ENCODE measurements at regions not wholly inside any gene's neighbourhood (a gene's known extent, or its start where the extent isn't known, plus 50 kb on each side); places are given as distances from the start of the nearest gene placed in this dataset.

DNA sequence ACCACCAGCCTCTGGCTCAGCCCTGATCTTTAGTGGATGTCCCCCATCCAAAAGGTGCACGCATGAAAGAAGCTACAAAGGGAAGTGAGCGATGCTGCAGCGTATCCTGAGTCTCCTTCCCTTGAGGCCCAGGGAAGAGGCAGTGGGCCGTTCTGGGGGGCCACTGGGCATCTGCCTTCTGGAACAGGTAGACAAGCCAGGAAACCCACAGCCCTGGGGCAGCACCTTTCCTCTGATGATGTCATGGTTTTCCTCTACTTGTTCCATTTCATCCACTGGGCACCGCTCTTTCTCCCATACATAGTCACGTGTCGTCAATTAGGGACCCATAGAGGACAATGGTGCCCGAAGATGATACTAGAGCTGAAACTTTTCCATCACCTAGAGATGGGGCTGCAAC lies 194.0 kb upstream of the IRX1 start:
- DNase-seq (ENCODE audit: low spot score in 2 of 2): no peak
- no peak overlapping the region for H3K4me3 ChIP-seq
- H3K27me3 ChIP-seq: no peaks in the 10 kb centered on the region
- peaks cover 20 to 51% of the 10 kb centered on the region in 2 donors for H3K9me3 ChIP-seq
- intact Hi-C loops (cut with DNase I; ENCODE audit: low total_unique reads): no loop called here
- H3K4me1 ChIP-seq: no peaks in the 10 kb centered on the region
- no peaks in the 10 kb centered on the region for H3K36me3 ChIP-seq
- TF ChIP-seq, protein P1, sequence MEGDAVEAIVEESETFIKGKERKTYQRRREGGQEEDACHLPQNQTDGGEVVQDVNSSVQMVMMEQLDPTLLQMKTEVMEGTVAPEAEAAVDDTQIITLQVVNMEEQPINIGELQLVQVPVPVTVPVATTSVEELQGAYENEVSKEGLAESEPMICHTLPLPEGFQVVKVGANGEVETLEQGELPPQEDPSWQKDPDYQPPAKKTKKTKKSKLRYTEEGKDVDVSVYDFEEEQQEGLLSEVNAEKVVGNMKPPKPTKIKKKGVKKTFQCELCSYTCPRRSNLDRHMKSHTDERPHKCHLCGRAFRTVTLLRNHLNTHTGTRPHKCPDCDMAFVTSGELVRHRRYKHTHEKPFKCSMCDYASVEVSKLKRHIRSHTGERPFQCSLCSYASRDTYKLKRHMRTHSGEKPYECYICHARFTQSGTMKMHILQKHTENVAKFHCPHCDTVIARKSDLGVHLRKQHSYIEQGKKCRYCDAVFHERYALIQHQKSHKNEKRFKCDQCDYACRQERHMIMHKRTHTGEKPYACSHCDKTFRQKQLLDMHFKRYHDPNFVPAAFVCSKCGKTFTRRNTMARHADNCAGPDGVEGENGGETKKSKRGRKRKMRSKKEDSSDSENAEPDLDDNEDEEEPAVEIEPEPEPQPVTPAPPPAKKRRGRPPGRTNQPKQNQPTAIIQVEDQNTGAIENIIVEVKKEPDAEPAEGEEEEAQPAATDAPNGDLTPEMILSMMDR (IDR thresholded peaks at IDR 0.05): no peak
- TF ChIP-seq POLR2AphosphoS5 (IDR thresholded peaks at IDR 0.05): no peak
- TF ChIP-seq POLR2A (IDR thresholded peaks at IDR 0.05): no peak
- H3K27ac ChIP-seq: no peak overlapping the region

DNA sequence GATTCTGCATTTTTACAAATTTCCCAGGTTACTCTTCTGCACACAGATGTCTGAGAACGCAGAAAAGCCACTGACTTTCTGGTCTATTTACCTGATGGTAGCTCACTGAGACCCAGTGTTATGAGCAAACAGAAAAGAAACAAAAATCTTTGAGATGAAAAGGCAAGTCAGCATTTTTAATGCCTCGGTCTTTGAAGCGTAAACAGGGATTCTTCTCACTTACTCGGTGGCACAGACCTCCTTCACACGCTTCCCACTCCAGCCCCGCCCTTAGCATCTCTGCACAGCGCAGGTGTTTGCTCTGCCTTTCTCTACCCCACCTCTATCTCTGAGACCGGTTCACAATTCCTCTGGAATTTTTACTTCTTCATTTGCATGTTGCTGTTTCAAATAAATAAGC lies 195.0 kb upstream of the IRX1 start:
- Histone ChIP-seq H3K27me3 (no peaks in the 10 kb centered on the region), H3K9me3 (peaks cover 12 to 44% of the 10 kb centered on the region in 2 donors), H3K36me3 (no peaks in the 10 kb centered on the region), H3K4me3 (no peak overlapping the region), H3K4me1 (no peaks in the 10 kb centered on the region), H3K27ac (no peak overlapping the region)
- TF ChIP-seq POLR2AphosphoS5 (IDR thresholded peaks at IDR 0.05) (no peak), POLR2A (IDR thresholded peaks at IDR 0.05) (no peak)
- TF ChIP-seq, protein P1 (IDR thresholded peaks at IDR 0.05): no peak
- intact Hi-C loops (cut with DNase I; ENCODE audit: low total_unique reads): no loop called here
- no peak for DNase-seq (ENCODE audit: low spot score in 2 of 2)

DNA sequence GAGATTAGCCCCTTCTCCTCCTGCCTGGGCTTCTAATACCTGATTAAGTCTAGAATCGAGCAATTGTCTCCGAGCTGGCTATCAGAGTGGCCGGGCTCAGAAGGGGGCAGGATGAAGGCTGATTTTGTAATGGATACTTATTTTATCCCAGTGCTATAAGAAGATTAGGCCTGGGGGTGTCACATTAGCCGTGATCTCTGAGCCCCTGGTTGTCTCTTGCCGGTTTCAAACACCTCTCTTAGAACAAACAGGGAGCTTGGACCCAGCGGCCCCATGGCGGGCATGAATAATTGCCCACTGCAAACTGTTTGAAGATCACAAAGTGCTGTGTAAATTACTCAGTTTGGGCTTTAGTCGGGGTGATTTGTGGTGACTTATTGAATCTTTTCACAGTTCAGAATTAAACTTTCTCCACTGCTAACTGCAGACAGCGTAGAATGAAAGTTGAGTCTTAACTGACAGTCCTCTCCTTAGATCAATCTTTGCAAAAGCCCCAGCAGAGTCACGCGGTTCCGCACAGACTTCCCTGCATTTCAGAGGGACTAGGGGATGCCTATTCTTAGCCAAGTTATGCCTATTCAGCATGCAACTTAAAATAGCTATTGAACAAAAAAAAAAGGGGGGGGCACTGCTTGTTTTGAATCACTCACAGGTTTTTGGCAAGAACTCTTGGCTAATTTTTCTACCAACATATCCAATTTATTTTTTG lies 200.6 kb upstream of the IRX1 start:
- Histone ChIP-seq H3K36me3 (no peaks in the 10 kb centered on the region), H3K27ac (no peak overlapping the region), H3K4me3 (no peak overlapping the region), H3K9me3 (peaks cover 12 to 16% of the 10 kb centered on the region in 2 donors), H3K4me1 (no peaks in the 10 kb centered on the region), H3K27me3 (no peaks in the 10 kb centered on the region)
- no peak for DNase-seq (ENCODE audit: low spot score in 2 of 2)
- intact Hi-C loops (cut with DNase I; ENCODE audit: low total_unique reads): no loop called here
- TF ChIP-seq, protein P1 (IDR thresholded peaks at IDR 0.05): no peak
- TF ChIP-seq POLR2AphosphoS5 (IDR thresholded peaks at IDR 0.05): no peak
- no peak for TF ChIP-seq POLR2A (IDR thresholded peaks at IDR 0.05)

DNA sequence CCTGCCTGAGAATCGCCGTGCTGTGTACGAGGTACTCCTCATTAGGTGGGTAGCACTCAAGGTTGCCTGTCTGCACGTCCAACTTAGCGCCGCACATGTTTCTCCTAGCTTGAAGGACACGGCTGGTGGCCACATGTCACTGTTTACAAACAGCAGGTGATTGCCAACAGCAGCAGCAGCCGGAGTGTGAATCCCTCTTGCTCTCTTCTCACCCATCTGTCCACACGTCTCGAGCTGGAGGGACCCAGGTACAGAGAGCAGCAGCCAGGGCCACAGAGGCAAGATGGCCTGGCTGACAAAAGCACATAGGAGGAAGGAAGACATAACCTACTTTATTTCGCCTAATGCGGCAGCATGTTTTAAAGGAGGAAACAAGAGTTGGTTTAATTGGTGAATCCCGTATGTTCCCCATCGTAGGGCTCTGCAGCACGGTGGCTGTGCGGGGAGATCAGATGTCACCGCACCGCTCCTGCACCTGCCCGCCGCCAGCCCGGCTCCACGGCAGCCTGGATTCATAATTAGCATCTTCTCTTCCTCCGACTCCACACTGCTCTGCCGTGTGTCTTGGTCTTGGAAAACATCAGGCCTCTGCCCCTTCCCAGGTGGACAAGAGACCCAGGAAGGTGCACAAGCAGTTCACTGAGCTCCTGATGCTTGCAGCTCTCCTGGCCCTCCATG lies 201.6 kb upstream of the IRX1 start:
- intact Hi-C loops (cut with DNase I; ENCODE audit: low total_unique reads): no loop called here
- Histone ChIP-seq H3K4me3 (no peak overlapping the region), H3K27me3 (no peaks in the 10 kb centered on the region), H3K4me1 (no peaks in the 10 kb centered on the region), H3K9me3 (peaks cover 4 to 6% of the 10 kb centered on the region in 2 donors), H3K36me3 (no peaks in the 10 kb centered on the region), H3K27ac (no peak overlapping the region)
- no peak for TF ChIP-seq POLR2A (IDR thresholded peaks at IDR 0.05)
- no peak for DNase-seq (ENCODE audit: low spot score in 2 of 2)

DNA sequence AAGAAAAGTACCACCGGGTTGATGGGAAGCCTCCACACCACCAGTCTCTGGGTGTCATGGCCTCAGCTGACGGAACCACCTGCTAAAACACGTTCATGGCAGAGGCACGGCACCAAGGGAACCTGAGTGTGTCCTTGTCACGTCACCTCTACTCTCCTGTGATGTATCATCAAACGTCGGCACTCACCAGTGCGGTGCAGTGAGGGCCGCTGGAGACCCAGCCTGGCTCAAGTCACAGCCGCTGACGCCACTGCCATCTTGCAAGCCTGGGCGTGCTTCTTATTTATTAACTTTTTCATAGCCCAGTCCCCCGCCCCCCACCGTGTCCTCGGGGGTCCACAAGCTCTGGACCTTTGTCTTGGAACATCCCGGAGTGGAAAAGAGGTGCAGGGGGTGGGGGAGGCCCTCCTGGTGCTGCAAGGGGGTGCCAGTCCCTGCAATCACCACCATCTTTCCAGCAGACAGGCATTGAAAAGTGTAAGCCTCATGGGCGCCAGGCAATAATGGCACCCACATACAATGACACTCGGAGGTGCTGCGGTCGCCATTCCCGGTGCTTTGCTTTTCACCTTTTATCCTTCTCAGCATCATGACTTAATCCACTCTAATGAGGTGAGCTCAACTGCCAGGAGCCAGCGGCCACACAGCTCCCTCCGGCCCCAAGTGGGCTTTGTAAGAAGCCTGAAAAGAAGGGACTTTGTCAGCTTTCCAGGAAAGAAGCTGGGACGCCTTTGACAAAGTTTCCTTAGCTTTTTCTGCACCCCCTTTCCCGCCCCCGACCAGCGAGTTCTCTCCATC lies 202.3 kb upstream of the IRX1 start:
- no peak overlapping the region for H3K27ac ChIP-seq
- no peaks in the 10 kb centered on the region for H3K36me3 ChIP-seq
- DNase-seq (ENCODE audit: low spot score in 2 of 2): no peak
- no peaks in the 10 kb centered on the region for H3K9me3 ChIP-seq
- no peak overlapping the region for H3K4me3 ChIP-seq
- no peaks in the 10 kb centered on the region for H3K4me1 ChIP-seq
- intact Hi-C loops (cut with DNase I; ENCODE audit: low total_unique reads): no loop called here
- H3K27me3 ChIP-seq: no peaks in the 10 kb centered on the region
- TF ChIP-seq, protein P1 (IDR thresholded peaks at IDR 0.05): no peak

Data from breast epithelium (tissue), 4 donors.